MCF 10A (cell line): ENCODE measurements at regions not wholly inside any gene's neighbourhood (a gene's known extent, or its start where the extent isn't known, plus 50 kb on each side); places are given as distances from the start of the nearest gene placed in this dataset.

ENCODE experiments used
- BruUV-seq: library from RNA; stranded (reverse); fragments of 400-500 nt; replicated peaks from 2 replicates; lab custom pipeline; 2021; lab: Mats Ljungman, UMichigan
- CTCF ChIA-PET: fragments of 300-600 bp; sonication (Branson Sonifier 250); formaldehyde crosslinking; extraction: SDS; loops from one replicate; lab custom pipeline; 2021; ENCODE audit warnings: antibody characterized with exemption, inconsistent platforms; lab: Yijun Ruan, JAX
- POLR2A ChIA-PET: fragments of 300-600, 350-650 bp; sonication (Branson Sonifier 250); formaldehyde crosslinking; extraction: SDS; loops from one replicate; lab custom pipeline; 2020; ENCODE audit warnings: antibody characterized with exemption, inconsistent platforms; lab: Yijun Ruan, JAX
- DNase-seq: peaks from one replicate; pipeline ENCODE4 v3.0.0-alpha.2; 2018; ENCODE audit not compliant: unreplicated experiment
- H3K27ac Mint-ChIP-seq: one replicate; pipeline ENCODE4 v1.8.0; 2022; ENCODE audit warnings: mild to moderate bottlenecking, low read depth, mixed read lengths; ENCODE audit not compliant: unreplicated experiment
- H3K27me3 Mint-ChIP-seq: one replicate; pipeline ENCODE4 v1.8.0; 2022; ENCODE audit warnings: mixed read lengths; ENCODE audit not compliant: insufficient read depth, unreplicated experiment
- H3K36me3 Mint-ChIP-seq: one replicate; pipeline ENCODE4 v1.8.0; 2022; ENCODE audit warnings: mild to moderate bottlenecking, moderate library complexity, mixed read lengths; ENCODE audit not compliant: insufficient read depth, unreplicated experiment
- H3K4me1 Mint-ChIP-seq: one replicate; pipeline ENCODE4 v1.8.0; 2022; ENCODE audit warnings: mixed read lengths; ENCODE audit not compliant: insufficient read depth, unreplicated experiment
- H3K4me3 Mint-ChIP-seq: one replicate; pipeline ENCODE4 v1.8.0; 2022; ENCODE audit warnings: mild to moderate bottlenecking, moderate library complexity, mixed read lengths; ENCODE audit not compliant: unreplicated experiment
- H3K9me3 Mint-ChIP-seq: one replicate; pipeline ENCODE4 v1.8.0; 2022; ENCODE audit warnings: mixed read lengths; ENCODE audit not compliant: unreplicated experiment
- intact Hi-C: fragments of 100-400 bp; cut with micrococcal nuclease; formaldehyde crosslinking; loops from 2 replicates; pipeline ENCODE4 v1.14.1; 2022
- TF ChIP-seq, protein P1 (sequence below): fragments of 200-600 bp; IDR thresholded peaks from one replicate; pipeline ENCODE4 v1.8.0; 2022; ENCODE audit warnings: antibody characterized with exemption, mild to moderate bottlenecking; ENCODE audit not compliant: unreplicated experiment

DNA sequence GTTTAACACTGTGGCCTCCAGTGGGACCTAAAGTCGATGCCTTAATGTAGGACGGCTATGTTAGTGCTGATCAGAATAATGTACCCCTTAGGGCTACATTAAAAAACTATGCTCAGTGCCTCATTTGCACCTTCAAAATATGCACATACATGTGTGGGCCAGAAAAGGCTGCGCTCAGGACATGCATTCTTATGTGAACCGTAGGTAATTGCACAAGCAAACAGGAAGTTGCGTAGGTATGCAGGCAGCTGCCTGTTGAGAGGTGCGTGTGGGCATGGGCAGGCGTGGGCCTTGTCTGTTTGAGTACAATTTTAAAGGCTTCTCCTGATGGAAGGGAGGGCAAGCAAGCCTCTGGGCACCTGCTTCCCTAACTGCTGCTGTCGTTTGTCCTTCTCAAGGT, 116.2 kb upstream of the JAG1 start:
- DNase-seq = peak; percentile 59

DNA sequence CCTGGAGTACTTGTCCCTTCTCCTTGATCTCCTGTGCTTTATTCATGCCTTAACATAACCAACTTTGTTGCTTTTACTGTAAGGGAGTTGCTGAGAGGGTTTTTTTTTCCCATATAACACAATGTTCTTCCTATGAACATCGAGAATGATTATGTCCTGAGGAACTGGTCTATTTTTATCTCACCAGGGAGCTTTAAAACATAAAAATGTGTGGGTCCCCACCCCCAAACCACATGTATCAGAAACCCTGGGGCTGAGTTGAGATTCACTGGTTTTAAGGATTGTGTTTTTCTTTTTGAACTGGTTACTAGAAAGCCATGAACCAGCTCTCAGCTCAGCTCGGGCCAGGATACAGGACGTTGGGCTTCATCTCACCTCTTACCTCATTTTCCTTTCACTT, 118.5 kb upstream of the JAG1 start:
- no peak overlapping the region for H3K4me3 Mint-ChIP-seq
- peak overlapping the region; percentile 0 for H3K27ac Mint-ChIP-seq
- no peaks in the 10 kb centered on the region for H3K27me3 Mint-ChIP-seq
- no TSS peak for BruUV-seq
- H3K4me1 Mint-ChIP-seq = peaks cover 12% of the 10 kb centered on the region
- no peaks in the 10 kb centered on the region for H3K9me3 Mint-ChIP-seq
- intact Hi-C loops = no loop called here
- POLR2A ChIA-PET = interaction anchor here (0.6 kb wide), 1 partner anchor 26 kb away, joined by 3 read pairs; no protein-coding TSS in a partner anchor
- TF ChIP-seq, protein P1, sequence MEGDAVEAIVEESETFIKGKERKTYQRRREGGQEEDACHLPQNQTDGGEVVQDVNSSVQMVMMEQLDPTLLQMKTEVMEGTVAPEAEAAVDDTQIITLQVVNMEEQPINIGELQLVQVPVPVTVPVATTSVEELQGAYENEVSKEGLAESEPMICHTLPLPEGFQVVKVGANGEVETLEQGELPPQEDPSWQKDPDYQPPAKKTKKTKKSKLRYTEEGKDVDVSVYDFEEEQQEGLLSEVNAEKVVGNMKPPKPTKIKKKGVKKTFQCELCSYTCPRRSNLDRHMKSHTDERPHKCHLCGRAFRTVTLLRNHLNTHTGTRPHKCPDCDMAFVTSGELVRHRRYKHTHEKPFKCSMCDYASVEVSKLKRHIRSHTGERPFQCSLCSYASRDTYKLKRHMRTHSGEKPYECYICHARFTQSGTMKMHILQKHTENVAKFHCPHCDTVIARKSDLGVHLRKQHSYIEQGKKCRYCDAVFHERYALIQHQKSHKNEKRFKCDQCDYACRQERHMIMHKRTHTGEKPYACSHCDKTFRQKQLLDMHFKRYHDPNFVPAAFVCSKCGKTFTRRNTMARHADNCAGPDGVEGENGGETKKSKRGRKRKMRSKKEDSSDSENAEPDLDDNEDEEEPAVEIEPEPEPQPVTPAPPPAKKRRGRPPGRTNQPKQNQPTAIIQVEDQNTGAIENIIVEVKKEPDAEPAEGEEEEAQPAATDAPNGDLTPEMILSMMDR = no peak
- H3K36me3 Mint-ChIP-seq = no peaks in the 10 kb centered on the region
- DNase-seq = no peak
- CTCF ChIA-PET = interaction anchor here (0.6 to 1.1 kb wide), 6 partner anchors 26 to 626 kb away, joined by 3 to 4 read pairs (median 3); no protein-coding TSS in a partner anchor

More for the DNA sequence above, 116.2 kb upstream of the JAG1 start:
- Mint-ChIP-seq H3K4me3 (no peak overlapping the region), H3K9me3 (no peaks in the 10 kb centered on the region), H3K27me3 (no peaks in the 10 kb centered on the region), H3K27ac (no peak overlapping the region), H3K36me3 (no peaks in the 10 kb centered on the region), H3K4me1 (peaks cover 12% of the 10 kb centered on the region)
- intact Hi-C loops = no loop called here
- BruUV-seq = no TSS peak
- CTCF ChIA-PET = interaction anchor here (0.6 to 0.7 kb wide), 2 partner anchors 96 to 116 kb away, joined by 3 to 4 read pairs; partner anchors contain the start of gene JAG1
- POLR2A ChIA-PET = interaction anchor here (1.1 to 1.4 kb wide), 3 partner anchors 26 to 119 kb away, joined by 3 to 4 read pairs (median 3); no protein-coding TSS in a partner anchor
- TF ChIP-seq, protein P1 = no peak

DNA sequence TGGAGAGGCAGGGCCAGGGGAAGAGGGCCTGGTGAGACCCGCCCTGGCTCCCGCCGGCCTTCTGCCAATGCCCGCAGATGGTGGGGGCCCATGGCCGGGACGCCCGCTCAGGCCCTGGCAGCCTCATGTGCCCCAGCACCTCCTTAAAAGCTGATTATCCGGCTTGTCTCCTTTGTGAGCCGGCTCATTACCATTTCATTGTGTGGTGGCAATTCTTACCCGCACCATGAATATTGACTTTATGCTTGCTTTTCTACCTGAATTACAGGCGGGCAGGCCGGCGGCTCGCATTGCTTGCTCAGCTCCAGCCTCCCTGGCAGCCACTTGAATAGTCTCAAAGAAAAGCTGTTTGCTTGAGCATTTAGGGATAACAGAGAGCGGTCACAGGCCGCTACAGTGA, 120.0 kb upstream of the JAG1 start:
- no peaks in the 10 kb centered on the region for H3K27me3 Mint-ChIP-seq
- ChIA-PET CTCF (interaction anchor here (0.6 to 0.9 kb wide), 3 partner anchors 9 to 117 kb away, joined by 4 to 5 read pairs (median 4); no protein-coding TSS in a partner anchor), POLR2A (interaction anchor here (1.0 kb wide), 1 partner anchor 22 kb away, joined by 3 read pairs; no protein-coding TSS in a partner anchor)
- intact Hi-C loops = no loop called here
- peaks cover 12% of the 10 kb centered on the region for H3K4me1 Mint-ChIP-seq
- BruUV-seq = no TSS peak
- DNase-seq = no peak
- TF ChIP-seq, protein P1 = no peak
- H3K27ac Mint-ChIP-seq = no peak overlapping the region
- no peak overlapping the region for H3K4me3 Mint-ChIP-seq
- H3K9me3 Mint-ChIP-seq = no peaks in the 10 kb centered on the region
- no peaks in the 10 kb centered on the region for H3K36me3 Mint-ChIP-seq

GRCh38 chr20:10794765-10795164, 121.0 kb upstream of the JAG1 start:
- no TSS peak for BruUV-seq
- TF ChIP-seq, protein P1 = no peak
- no peaks in the 10 kb centered on the region for H3K9me3 Mint-ChIP-seq
- peaks cover 8% of the 10 kb centered on the region for H3K4me1 Mint-ChIP-seq
- H3K4me3 Mint-ChIP-seq = no peak overlapping the region
- intact Hi-C loops = no loop called here
- H3K27me3 Mint-ChIP-seq = no peaks in the 10 kb centered on the region
- no peak overlapping the region for H3K27ac Mint-ChIP-seq
- POLR2A ChIA-PET = no interaction called here
- DNase-seq = no peak
- CTCF ChIA-PET = interaction anchor here (0.7 to 1.2 kb wide), 5 partner anchors 10 to 654 kb away, joined by 3 to 4 read pairs (median 3); no protein-coding TSS in a partner anchor
- no peaks in the 10 kb centered on the region for H3K36me3 Mint-ChIP-seq
